ENCODE measurements at regions not wholly inside any gene's neighbourhood (a gene's known extent, or its start where the extent isn't known, plus 50 kb on each side); places are given as distances from the start of the nearest gene placed in this dataset.

- TF ChIP-seq ESRRG (CRISPR knock-in tag; IDR thresholded peaks at IDR 0.05) (no peak), ZNF70 (CRISPR knock-in tag; IDR thresholded peaks at IDR 0.05) (no peak), ZNF8 (CRISPR knock-in tag; IDR thresholded peaks at IDR 0.05) (no peak), ZNF565 (CRISPR knock-in tag; conservative IDR thresholded peaks at IDR 0.05; ENCODE audit: low read depth) (no peak), CSRNP3 (CRISPR knock-in tag; IDR thresholded peaks at IDR 0.05) (no peak), RARB (CRISPR knock-in tag; IDR thresholded peaks at IDR 0.05) (no peak), PPARA (CRISPR knock-in tag; IDR thresholded peaks at IDR 0.05; ENCODE audit: borderline replicate concordance) (no peak)
- no peak for ATAC-seq
Observed at GRCh38 chr12:124243936-124244335, 51.0 kb upstream of the RFLNA start.

All from SK-N-SH treated with all-trans-retinoic acid at 6 μM for 48 hours (cell line).